IMR-90 (cell line): ENCODE measurements at regions not wholly inside any gene's neighbourhood (a gene's known extent, or its start where the extent isn't known, plus 50 kb on each side); places are given as distances from the start of the nearest gene placed in this dataset.

Experiments used
- ATAC-seq: fragments of 200-7000 bp; cut with Tn5 transposase; 2 replicates; pipeline ENCODE4 v1.9.1; 2020; ENCODE audit warnings: low read depth, mild to moderate bottlenecking, moderate library complexity
- BruUV-seq: library from RNA; stranded (reverse); fragments of 400-500 nt; replicated peaks from 2 replicates; lab custom pipeline; 2021; lab: Mats Ljungman, UMichigan
- CTCF ChIA-PET: fragments of 300-600 bp; formaldehyde crosslinking; extraction: SDS; loops from one replicate; lab custom pipeline; 2021; ENCODE audit warnings: antibody characterized with exemption; lab: Yijun Ruan, JAX
- POLR2A ChIA-PET: fragments of 300-600 bp; sonication (Branson Sonifier 250); formaldehyde crosslinking; loops from one replicate; lab custom pipeline; 2022; ENCODE audit warnings: antibody characterized with exemption; ENCODE audit not compliant: unreplicated experiment; lab: Charles Lee
- DNase-seq: peaks from one replicate; pipeline ENCODE4 v3.0.0; 2013
- H2AFZ ChIP-seq: replicated peaks from 2 replicates; pipeline ENCODE3; 2013; ENCODE audit warnings: low read length, mild to moderate bottlenecking; ENCODE audit not compliant: poor library complexity
- H2AK5ac ChIP-seq: 2 replicates; pipeline ENCODE4 v1.6.1; 2013; ENCODE audit warnings: low read depth, low read length, inconsistent platforms
- H2AK9ac ChIP-seq: replicated peaks from 2 replicates; pipeline ENCODE3; 2013; ENCODE audit warnings: mild to moderate bottlenecking, low read depth, low read length, moderate library complexity; ENCODE audit not compliant: poor library complexity
- H2BK120ac ChIP-seq: 2 replicates; pipeline ENCODE4 v1.6.1; 2013; ENCODE audit warnings: low read depth, low read length, inconsistent platforms
- H2BK15ac ChIP-seq: 3 replicates; pipeline ENCODE4 v1.6.1; 2013; ENCODE audit warnings: low read depth, low read length, inconsistent platforms
- H2BK20ac ChIP-seq: 2 replicates; pipeline ENCODE4 v1.6.1; 2013; ENCODE audit warnings: low read depth, mild to moderate bottlenecking, inconsistent platforms, low read length, moderate library complexity
- H2BK5ac ChIP-seq: 2 replicates; pipeline ENCODE4 v1.6.1; 2013; ENCODE audit warnings: mild to moderate bottlenecking, low read depth, low read length, inconsistent platforms; ENCODE audit not compliant: poor library complexity, severe bottlenecking
- H3K14ac ChIP-seq: replicated peaks from 2 replicates; pipeline ENCODE4 v1.6.1; 2013; ENCODE audit warnings: low read depth, low read length, inconsistent platforms
- H3K18ac ChIP-seq: 2 replicates; pipeline ENCODE4 v1.6.1; 2013; ENCODE audit warnings: low read depth, low read length, control low read depth
- H3K23ac ChIP-seq: 2 replicates; pipeline ENCODE4 v1.6.1; 2013; ENCODE audit warnings: low read depth, low read length, inconsistent platforms
- H3K27ac ChIP-seq: 2 replicates; pipeline ENCODE4 v1.5.1; 2013; ENCODE audit warnings: mild to moderate bottlenecking, control low read depth, low read length; ENCODE audit not compliant: insufficient read depth
- H3K27me3 ChIP-seq: 2 replicates; pipeline ENCODE4 v1.6.1; 2013; ENCODE audit warnings: low read length; ENCODE audit not compliant: control insufficient read depth, insufficient read depth
- H3K36me3 ChIP-seq: 2 replicates; pipeline ENCODE4 v1.6.1; 2013; ENCODE audit warnings: low read length, mixed read lengths; ENCODE audit not compliant: control insufficient read depth, insufficient read depth
- H3K4ac ChIP-seq: 2 replicates; pipeline ENCODE4 v1.6.1; 2013; ENCODE audit warnings: low read depth, low read length, inconsistent platforms
- H3K4me1 ChIP-seq: 2 replicates; pipeline ENCODE4 v1.6.1; 2013; ENCODE audit warnings: low read length, mixed read lengths; ENCODE audit not compliant: control insufficient read depth, insufficient read depth
- H3K4me2 ChIP-seq: 2 replicates; pipeline ENCODE4 v1.6.1; 2013; ENCODE audit warnings: low read depth, mild to moderate bottlenecking, control low read depth, low read length, moderate library complexity
- H3K4me3 ChIP-seq: 2 replicates; pipeline ENCODE4 v1.5.1; 2013; ENCODE audit warnings: low read depth, mild to moderate bottlenecking, control low read depth, low read length, moderate library complexity; ENCODE audit not compliant: insufficient read depth
- H3K56ac ChIP-seq: 2 replicates; pipeline ENCODE4 v1.6.1; 2013; ENCODE audit warnings: low read length, inconsistent platforms; ENCODE audit not compliant: insufficient read depth; ENCODE audit errors: extremely low read depth
- H3K79me1 ChIP-seq, 2 experiments: 2 replicates each; pipeline ENCODE4 v1.6.1; 2013; ENCODE audit warnings: low read length in 2 of 2, inconsistent platforms in 1 of 2, low read depth in 1 of 2
- H3K9ac ChIP-seq: 2 replicates; pipeline ENCODE4 v1.6.1; 2013; ENCODE audit warnings: low read depth, low read length, control low read depth
- H3K9me1 ChIP-seq: 2 replicates; pipeline ENCODE4 v1.6.1; 2013; ENCODE audit warnings: low read length, inconsistent platforms; ENCODE audit not compliant: insufficient read depth
- H3K9me3 ChIP-seq: 2 replicates; pipeline ENCODE4 v1.6.1; 2013; ENCODE audit warnings: low read length; ENCODE audit not compliant: control insufficient read depth, insufficient read depth
- H4K20me1 ChIP-seq: 2 replicates; pipeline ENCODE4 v1.6.1; 2013; ENCODE audit warnings: low read length, inconsistent platforms; ENCODE audit not compliant: insufficient read depth
- H4K5ac ChIP-seq: 2 replicates; pipeline ENCODE4 v1.6.1; 2013; ENCODE audit warnings: mild to moderate bottlenecking, low read depth, low read length, control low read depth
- H4K8ac ChIP-seq, 2 experiments: 2 replicates each; pipeline ENCODE4 v1.6.1; 2013; ENCODE audit warnings: low read depth in 2 of 2, low read length in 2 of 2, control low read depth in 1 of 2, inconsistent platforms in 1 of 2
- H4K91ac ChIP-seq: 2 replicates; pipeline ENCODE4 v1.6.1; 2013; ENCODE audit warnings: low read depth, low read length, inconsistent platforms; ENCODE audit not compliant: insufficient read depth
- BHLHE40 ChIP-seq: fragments of 150-350 bp; IDR thresholded peaks from 2 replicates; pipeline ENCODE4 v1.6.1; 2016; ENCODE audit warnings: mild to moderate bottlenecking, low read depth, low read length
- CEBPB ChIP-seq: IDR thresholded peaks from 2 replicates; pipeline ENCODE4 v1.6.1; 2012; ENCODE audit warnings: low read depth, low read length, improper control_type of control experiment
- CHD1 ChIP-seq: IDR thresholded peaks from 2 replicates; pipeline ENCODE4 v1.6.1; 2012; ENCODE audit warnings: low read depth, low read length, improper control_type of control experiment
- CTCF ChIP-seq: conservative IDR thresholded peaks from 2 replicates; pipeline ENCODE4 v1.5.1; 2012; ENCODE audit warnings: mild to moderate bottlenecking, low read depth, low read length, improper control_type of control experiment
- ELK1 ChIP-seq: fragments of 150-350 bp; IDR thresholded peaks from 2 replicates; pipeline ENCODE4 v1.6.1; 2016; ENCODE audit warnings: low read depth, mild to moderate bottlenecking, low read length, moderate library complexity, borderline replicate concordance
- FOS ChIP-seq: fragments of 150-350 bp; IDR thresholded peaks from 2 replicates; pipeline ENCODE4 v1.6.1; 2016; ENCODE audit warnings: low read depth, low read length
- MAFK ChIP-seq: IDR thresholded peaks from 2 replicates; pipeline ENCODE4 v1.6.1; 2012; ENCODE audit warnings: low read depth, low read length, improper control_type of control experiment
- MAZ ChIP-seq: IDR thresholded peaks from 2 replicates; pipeline ENCODE4 v1.6.1; 2012; ENCODE audit warnings: low read depth, mild to moderate bottlenecking, low read length, improper control_type of control experiment, moderate library complexity, borderline replicate concordance
- MXI1 ChIP-seq: IDR thresholded peaks from 2 replicates; pipeline ENCODE4 v1.6.1; 2012; ENCODE audit warnings: low read depth, mild to moderate bottlenecking, low read length, moderate library complexity, borderline replicate concordance
- NFE2L2 ChIP-seq: fragments of 150-350 bp; IDR thresholded peaks from 2 replicates; pipeline ENCODE4 v1.6.1; 2016; ENCODE audit warnings: low read depth, mild to moderate bottlenecking, low read length
- POLR2A ChIP-seq: IDR thresholded peaks from 2 replicates; pipeline ENCODE4 v1.6.1; 2012; ENCODE audit warnings: mild to moderate bottlenecking, low read depth, low read length
- RAD21 ChIP-seq: IDR thresholded peaks from 2 replicates; pipeline ENCODE4 v1.6.1; 2012; ENCODE audit warnings: low read length, improper control_type of control experiment
- RCOR1 ChIP-seq: IDR thresholded peaks from 2 replicates; pipeline ENCODE4 v1.6.1; 2012; ENCODE audit warnings: mild to moderate bottlenecking, low read length, improper control_type of control experiment; ENCODE audit not compliant: insufficient replicate concordance
- RFX5 ChIP-seq: IDR thresholded peaks from 2 replicates; pipeline ENCODE4 v1.8.0; 2012; ENCODE audit warnings: low read depth, mild to moderate bottlenecking, low read length, moderate library complexity
- SMC3 ChIP-seq: fragments of 150-350 bp; IDR thresholded peaks from 2 replicates; pipeline ENCODE4 v1.6.1; 2016; ENCODE audit warnings: low read depth, mild to moderate bottlenecking, antibody characterized with exemption, low read length, moderate library complexity
- USF2 ChIP-seq: fragments of 150-350 bp; IDR thresholded peaks from 2 replicates; pipeline ENCODE4 v1.6.1; 2017; ENCODE audit warnings: mild to moderate bottlenecking, antibody characterized with exemption, low read length, low read depth
- dilution Hi-C: fragments of 300-500 bp; cut with HindIII; formaldehyde crosslinking; loops from one replicate; pipeline ENCODE4 v1.14.3; 2018; ENCODE audit warnings: low sequenced_read_pairs; ENCODE audit not compliant: unreplicated experiment
- in situ Hi-C: fragments of 300-500 bp; cut with MboI; formaldehyde crosslinking; loops from 3 replicates; pipeline ENCODE4 v1.14.3; 2019; ENCODE audit warnings: low sequenced_read_pairs, inconsistent platforms, mixed read lengths
- intact Hi-C: fragments of 100-400 bp; cut with micrococcal nuclease; formaldehyde crosslinking; loops from 2 replicates; pipeline ENCODE4 v1.10.0; 2022

- intact Hi-C loops = no loop called here
- Histone ChIP-seq H3K23ac (no peak overlapping the region), H2AK9ac (no peak overlapping the region), H3K79me1 (no peaks in the 10 kb centered on the region), H4K8ac (no peak overlapping the region), H2BK5ac (no peak overlapping the region), H3K36me3 (no peaks in the 10 kb centered on the region), H3K9me3 (no peaks in the 10 kb centered on the region), H3K9me1 (no peaks in the 10 kb centered on the region), H4K5ac (no peak overlapping the region), H2BK20ac (no peak overlapping the region), H3K27ac (no peak overlapping the region), H3K4me1 (no peaks in the 10 kb centered on the region), H3K18ac (no peak overlapping the region), H3K4me3 (no peak overlapping the region), H3K14ac (no peak overlapping the region), H3K9ac (no peak overlapping the region), H2AK5ac (no peak overlapping the region), H2BK120ac (no peak overlapping the region), H3K56ac (no peak overlapping the region), H3K4me2 (no peak overlapping the region), H3K4ac (no peak overlapping the region), H3K27me3 (no peaks in the 10 kb centered on the region), H4K20me1 (no peaks in the 10 kb centered on the region), H4K91ac (no peak overlapping the region), H2BK15ac (no peak overlapping the region), H2AFZ (no peak overlapping the region)
- DNase-seq (no peak), ATAC-seq (no peak)
- TF ChIP-seq BHLHE40 (no peak), CHD1 (no peak), SMC3 (no peak), MAFK (no peak), USF2 (no peak), MXI1 (no peak), RAD21 (no peak), FOS (no peak), CTCF (no peak), MAZ (no peak), RFX5 (no peak), RCOR1 (no peak), POLR2A (no peak), CEBPB (no peak), ELK1 (no peak), NFE2L2 (no peak)
- in situ Hi-C loops = no loop called here
- dilution Hi-C loops = no loop called here
- ChIA-PET CTCF (no interaction called here), POLR2A (no interaction called here)
- BruUV-seq = no TSS peak
These were observed 188.7 kb upstream of the NRXN1 start for GRCh38 chr2:51220606-51221005.
